ENCODE measurements at regions not wholly inside any gene's neighbourhood (a gene's known extent, or its start where the extent isn't known, plus 50 kb on each side); places are given as distances from the start of the nearest gene placed in this dataset.

GRCh38 chr5:144076521-144077083, 93.9 kb downstream of the YIPF5 start:
- CTCF ChIA-PET: interaction anchor here (0.6 kb wide), 1 partner anchor 1417 kb away, joined by 3 read pairs; no protein-coding TSS in a partner anchor
- no peaks in the 10 kb centered on the region for H3K9me3 ChIP-seq (ENCODE audit: control insufficient read depth, insufficient read depth, low read depth, low read length)
- no peak overlapping the region for H3K4me3 ChIP-seq (ENCODE audit: low read depth, low read length)
- H3K27ac ChIP-seq (ENCODE audit: extremely low read depth, low read depth, low read length): no peak overlapping the region
- 0 out of 2 replicates have a peak, but pooled peaks cover 2% of the 10 kb centered on the region for H3K4me1 ChIP-seq (ENCODE audit: control insufficient read depth, insufficient read depth, low read length)
- TF ChIP-seq ZNF362 (tag by site-specific recombination; IDR thresholded peaks at IDR 0.05) (no peak), BCL11B (tag by site-specific recombination; IDR thresholded peaks at IDR 0.05; ENCODE audit: low read depth) (no peak)
- no peaks in the 10 kb centered on the region for H3K36me3 ChIP-seq (ENCODE audit: control insufficient read depth in 2 of 2, insufficient read depth in 1 of 2, low read length in 2 of 2)
- POLR2A ChIA-PET: no interaction called here

GRCh38 chr5:144083185-144083584, 87.3 kb downstream of the YIPF5 start:
- Histone ChIP-seq H3K4me1 (ENCODE audit: control insufficient read depth, insufficient read depth, low read length) (no peaks in the 10 kb centered on the region), H3K4me3 (ENCODE audit: low read depth, low read length) (no peak overlapping the region), H3K27ac (ENCODE audit: extremely low read depth, low read depth, low read length) (no peak overlapping the region), H3K36me3 (ENCODE audit: control insufficient read depth in 2 of 2, insufficient read depth in 1 of 2, low read length in 2 of 2) (no peaks in the 10 kb centered on the region), H3K9me3 (ENCODE audit: control insufficient read depth, insufficient read depth, low read depth, low read length) (no peaks in the 10 kb centered on the region)
- POLR2A ChIA-PET: no interaction called here
- no peak for TF ChIP-seq YY2 (tag by site-specific recombination; IDR thresholded peaks at IDR 0.05)
- no peak for TF ChIP-seq ZNF121 (tag by site-specific recombination; IDR thresholded peaks at IDR 0.05)
- TF ChIP-seq BCL11A (tag by site-specific recombination; IDR thresholded peaks at IDR 0.05; ENCODE audit: low read depth): no peak
- TF ChIP-seq ZNF423 (tag by site-specific recombination; IDR thresholded peaks at IDR 0.05): no peak
- no peak for TF ChIP-seq ZSCAN18 (tag by site-specific recombination; IDR thresholded peaks at IDR 0.05)
- TF ChIP-seq ZNF792 (tag by site-specific recombination; IDR thresholded peaks at IDR 0.05): no peak
- CTCF ChIA-PET: no interaction called here

- Histone ChIP-seq H3K4me3 (ENCODE audit: low read depth, low read length) (no peak overlapping the region), H3K9me3 (ENCODE audit: control insufficient read depth, insufficient read depth, low read depth, low read length) (no peaks in the 10 kb centered on the region), H3K36me3 (ENCODE audit: control insufficient read depth in 2 of 2, insufficient read depth in 1 of 2, low read length in 2 of 2) (no peaks in the 10 kb centered on the region), H3K4me1 (ENCODE audit: control insufficient read depth, insufficient read depth, low read length) (peaks cover 4% of the 10 kb centered on the region; the same call in 1 of the 2 replicates), H3K27ac (ENCODE audit: extremely low read depth, low read depth, low read length) (no peak overlapping the region)
- ChIA-PET CTCF (no interaction called here), POLR2A (no interaction called here)
- TF ChIP-seq ZNF529 (tag by site-specific recombination; IDR thresholded peaks at IDR 0.05; ENCODE audit: insufficient replicate concordance): no peak
Observed at GRCh38 chr5:144084971-144085370, 85.5 kb downstream of the YIPF5 start.

GRCh38 chr5:144085381-144085780, 85.1 kb downstream of the YIPF5 start:
- Histone ChIP-seq H3K9me3 (ENCODE audit: control insufficient read depth, insufficient read depth, low read depth, low read length) (no peaks in the 10 kb centered on the region), H3K36me3 (ENCODE audit: control insufficient read depth in 2 of 2, insufficient read depth in 1 of 2, low read length in 2 of 2) (no peaks in the 10 kb centered on the region), H3K27ac (ENCODE audit: extremely low read depth, low read depth, low read length) (no peak overlapping the region), H3K4me3 (ENCODE audit: low read depth, low read length) (no peak overlapping the region), H3K4me1 (ENCODE audit: control insufficient read depth, insufficient read depth, low read length) (peaks cover 4% of the 10 kb centered on the region; the same call in 1 of the 2 replicates)
- POLR2A ChIA-PET: no interaction called here
- CTCF ChIA-PET: no interaction called here
- TF ChIP-seq KLF17 (tag by site-specific recombination; IDR thresholded peaks at IDR 0.05) (no peak), ZNF2 (tag by site-specific recombination; IDR thresholded peaks at IDR 0.05) (no peak), ZNF600 (tag by site-specific recombination; IDR thresholded peaks at IDR 0.05) (no peak), BCL11A (tag by site-specific recombination; IDR thresholded peaks at IDR 0.05; ENCODE audit: low read depth) (no peak), GLIS1 (tag by site-specific recombination; IDR thresholded peaks at IDR 0.05) (no peak), ZNF830 (tag by site-specific recombination; IDR thresholded peaks at IDR 0.05; ENCODE audit: low read depth) (no peak), ZBTB8A (tag by site-specific recombination; IDR thresholded peaks at IDR 0.05) (no peak), MEIS1 (CRISPR knock-in tag; IDR thresholded peaks at IDR 0.05; ENCODE audit: borderline replicate concordance) (no peak), ZNF211 (tag by site-specific recombination; IDR thresholded peaks at IDR 0.05; ENCODE audit: low read depth) (no peak), ZBTB48 (tag by site-specific recombination; IDR thresholded peaks at IDR 0.05) (no peak), ZNF16 (tag by site-specific recombination; IDR thresholded peaks at IDR 0.05; ENCODE audit: low read depth) (no peak), ZBTB26 (tag by site-specific recombination; optimal IDR thresholded peaks at IDR 0.05) (no peak), GLIS2 (tag by site-specific recombination; IDR thresholded peaks at IDR 0.05) (no peak), ZNF654 (tag by site-specific recombination; IDR thresholded peaks at IDR 0.05; ENCODE audit: low read depth) (no peak), ZNF701 (tag by site-specific recombination; IDR thresholded peaks at IDR 0.05) (no peak), RBAK (tag by site-specific recombination; IDR thresholded peaks at IDR 0.05) (no peak), ZNF10 (tag by site-specific recombination; IDR thresholded peaks at IDR 0.05) (no peak)
